ENCODE measurements at regions not wholly inside any gene's neighbourhood (a gene's known extent, or its start where the extent isn't known, plus 50 kb on each side); places are given as distances from the start of the nearest gene placed in this dataset.
"Not testable (repeated sequence)": the region's sequence is repeated elsewhere in the genome, so short reads cannot be mapped to it uniquely, and the experiment has no call there.

DNA sequence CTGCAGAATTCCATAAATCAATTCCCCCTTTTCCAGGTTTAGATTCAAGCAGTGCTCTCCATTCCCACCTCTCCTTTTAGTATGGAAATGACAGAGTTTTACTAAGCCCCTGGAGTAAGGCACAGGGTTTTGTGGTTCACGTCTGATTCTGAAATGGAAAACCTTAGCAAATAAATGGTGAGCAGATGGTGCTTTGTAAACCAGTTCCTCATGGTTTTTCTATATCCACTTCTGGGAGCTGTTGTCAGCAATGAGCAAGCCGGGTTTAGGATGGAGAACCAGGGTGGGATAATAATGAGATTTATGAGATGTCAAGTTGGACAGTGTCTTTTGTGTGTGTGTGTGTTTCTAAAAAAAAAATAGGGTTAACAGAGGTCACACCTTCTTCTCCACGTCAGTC lies 113.8 kb upstream of the RBPJ start:
- TF ChIP-seq, protein P1, sequence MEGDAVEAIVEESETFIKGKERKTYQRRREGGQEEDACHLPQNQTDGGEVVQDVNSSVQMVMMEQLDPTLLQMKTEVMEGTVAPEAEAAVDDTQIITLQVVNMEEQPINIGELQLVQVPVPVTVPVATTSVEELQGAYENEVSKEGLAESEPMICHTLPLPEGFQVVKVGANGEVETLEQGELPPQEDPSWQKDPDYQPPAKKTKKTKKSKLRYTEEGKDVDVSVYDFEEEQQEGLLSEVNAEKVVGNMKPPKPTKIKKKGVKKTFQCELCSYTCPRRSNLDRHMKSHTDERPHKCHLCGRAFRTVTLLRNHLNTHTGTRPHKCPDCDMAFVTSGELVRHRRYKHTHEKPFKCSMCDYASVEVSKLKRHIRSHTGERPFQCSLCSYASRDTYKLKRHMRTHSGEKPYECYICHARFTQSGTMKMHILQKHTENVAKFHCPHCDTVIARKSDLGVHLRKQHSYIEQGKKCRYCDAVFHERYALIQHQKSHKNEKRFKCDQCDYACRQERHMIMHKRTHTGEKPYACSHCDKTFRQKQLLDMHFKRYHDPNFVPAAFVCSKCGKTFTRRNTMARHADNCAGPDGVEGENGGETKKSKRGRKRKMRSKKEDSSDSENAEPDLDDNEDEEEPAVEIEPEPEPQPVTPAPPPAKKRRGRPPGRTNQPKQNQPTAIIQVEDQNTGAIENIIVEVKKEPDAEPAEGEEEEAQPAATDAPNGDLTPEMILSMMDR (IDR thresholded peaks at IDR 0.05), result no peak
- no peak for TF ChIP-seq POLR2A (IDR thresholded peaks at IDR 0.05)
- H3K36me3 ChIP-seq (ENCODE audit: low read depth, missing control alignments), result no peaks in the 10 kb centered on the region
- H3K27me3 ChIP-seq, result no peaks in the 10 kb centered on the region
- WGBS, 2 donors, result 45 to 51% methylated on average over 3 of the region's 3 CpGs
- H3K27ac ChIP-seq, result no peak overlapping the region
- no peaks in the 10 kb centered on the region for H3K4me1 ChIP-seq
- DNase-seq, result no peak
- intact Hi-C loops (cut with DNase I; ENCODE audit: low total_unique reads), result no loop called here
- H3K9me3 ChIP-seq, result no peaks in the 10 kb centered on the region
- no peak overlapping the region for H3K4me3 ChIP-seq

- Histone ChIP-seq H3K27me3 (no peaks in the 10 kb centered on the region), H3K4me1 (no peaks in the 10 kb centered on the region), H3K4me3 (no peak overlapping the region), H3K36me3 (ENCODE audit: low read depth, missing control alignments) (no peaks in the 10 kb centered on the region), H3K27ac (no peak overlapping the region), H3K9me3 (no peaks in the 10 kb centered on the region)
- TF ChIP-seq, protein P1 (IDR thresholded peaks at IDR 0.05), result no peak
- intact Hi-C loops (cut with DNase I; ENCODE audit: low total_unique reads), result no loop called here
- no peak for DNase-seq
- 76 to 90% methylated on average over 3 of the region's 3 CpGs for WGBS, 2 donors
Observed at GRCh38 chr4:26207631-26208030, 113.2 kb upstream of the RBPJ start.

GRCh38 chr4:26208237-26208994 lies 112.4 kb upstream of the RBPJ start:
- H3K4me1 ChIP-seq, result no peaks in the 10 kb centered on the region
- no peaks in the 10 kb centered on the region for H3K9me3 ChIP-seq
- H3K27me3 ChIP-seq, result no peaks in the 10 kb centered on the region
- TF ChIP-seq, protein P1 (IDR thresholded peaks at IDR 0.05), result no peak
- TF ChIP-seq POLR2A (IDR thresholded peaks at IDR 0.05), result no peak
- no peak overlapping the region for H3K27ac ChIP-seq
- intact Hi-C loops (cut with DNase I; ENCODE audit: low total_unique reads), result no loop called here
- H3K4me3 ChIP-seq, result no peak overlapping the region
- no peaks in the 10 kb centered on the region for H3K36me3 ChIP-seq (ENCODE audit: low read depth, missing control alignments)
- WGBS, 2 donors, result 43 to 61% methylated on average over 2 of the region's 2 CpGs
- DNase-seq, result no peak

DNA sequence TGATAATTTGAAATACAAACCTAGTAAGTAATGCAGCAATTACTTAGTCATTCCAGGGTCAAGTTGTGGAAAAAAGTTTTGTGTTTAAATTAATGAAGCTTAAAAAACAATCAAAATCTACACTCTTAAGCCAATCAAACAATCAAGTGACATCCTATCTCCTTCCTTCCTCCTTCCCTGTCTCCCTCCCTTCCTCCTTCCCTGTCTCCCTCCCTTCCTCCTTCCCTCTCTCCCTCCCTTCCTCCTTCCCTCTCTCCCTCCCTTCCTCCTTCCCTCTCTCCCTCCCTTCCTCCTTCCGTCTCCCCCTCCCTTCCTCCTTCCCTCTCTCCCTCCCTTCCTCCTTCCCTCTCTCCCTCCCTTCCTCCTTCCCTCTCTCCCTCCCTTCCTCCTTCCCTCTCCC lies 111.4 kb upstream of the RBPJ start:
- intact Hi-C loops (cut with DNase I; ENCODE audit: low total_unique reads); H3K4me1 ChIP-seq; DNase-seq; H3K27me3 ChIP-seq; H3K36me3 ChIP-seq (ENCODE audit: low read depth, missing control alignments); H3K9me3 ChIP-seq; H3K27ac ChIP-seq; H3K4me3 ChIP-seq: not testable (repeated sequence)
- WGBS, 2 donors, result 67% methylated on average over 1 of the region's 1 CpG

GRCh38 chr4:26212528-26212927 lies 108.3 kb upstream of the RBPJ start:
- TF ChIP-seq, protein P1 (IDR thresholded peaks at IDR 0.05), result no peak
- no peak for TF ChIP-seq POLR2A (IDR thresholded peaks at IDR 0.05)
- no peak overlapping the region for H3K27ac ChIP-seq
- WGBS, 2 donors, result 92 to 97% methylated on average over 2 of the region's 2 CpGs
- intact Hi-C loops (cut with DNase I; ENCODE audit: low total_unique reads), result no loop called here
- DNase-seq, result no peak
- no peaks in the 10 kb centered on the region for H3K4me1 ChIP-seq
- no peaks in the 10 kb centered on the region for H3K36me3 ChIP-seq (ENCODE audit: low read depth, missing control alignments)
- no peaks in the 10 kb centered on the region for H3K9me3 ChIP-seq
- no peak overlapping the region for H3K4me3 ChIP-seq
- H3K27me3 ChIP-seq, result no peaks in the 10 kb centered on the region

All from testis (tissue), 2 donors.